Keratinocyte (primary cell): ENCODE measurements at regions not wholly inside any gene's neighbourhood (a gene's known extent, or its start where the extent isn't known, plus 50 kb on each side); places are given as distances from the start of the nearest gene placed in this dataset.

Experiments used
- DNase-seq: peaks from one replicate; pipeline ENCODE4 v3.0.0-alpha.2; 2011; ENCODE audit warnings: low read depth, missing footprints, low spot score
- FAIRE-seq: peaks from 2 replicates; lab custom pipeline; 2011; peaks lifted over from hg19 to GRCh38; lab: Jason Lieb, UNC
- H2AFZ ChIP-seq: 2 replicates; pipeline ENCODE4 v1.6.0; 2012; ENCODE audit warnings: low read length, control low read depth, inconsistent platforms; ENCODE audit not compliant: control insufficient read depth
- H3K27ac ChIP-seq: 2 replicates; pipeline ENCODE4 v1.5.1; 2011; ENCODE audit warnings: low read length; ENCODE audit not compliant: control insufficient read depth, insufficient read depth
- H3K27me3 ChIP-seq: 3 replicates; pipeline ENCODE4 v1.6.0; 2011; ENCODE audit warnings: low read length; ENCODE audit not compliant: control insufficient read depth, insufficient read depth; ENCODE audit errors: extremely low read depth
- H3K36me3 ChIP-seq, 2 experiments: 2 replicates in 1 of 2; 3 replicates in 1 of 2; pipeline ENCODE4 v1.5.1; 2011; ENCODE audit warnings: low read length in 2 of 2, mild to moderate bottlenecking in 1 of 2; ENCODE audit not compliant: control insufficient read depth in 2 of 2, insufficient read depth in 2 of 2; ENCODE audit errors: extremely low read depth in 1 of 2
- H3K4me1 ChIP-seq: 3 replicates; pipeline ENCODE4 v1.5.1; 2011; ENCODE audit warnings: low read length; ENCODE audit not compliant: control insufficient read depth, insufficient read depth; ENCODE audit errors: extremely low read depth
- H3K4me2 ChIP-seq: 3 replicates; pipeline ENCODE4 v1.6.0; 2011; ENCODE audit warnings: low read depth, low read length; ENCODE audit not compliant: control insufficient read depth, insufficient read depth; ENCODE audit errors: extremely low read depth
- H3K4me3 ChIP-seq, 3 experiments: fragments of 200-600 bp in 1 of 3; sonication (generic) in 1 of 3; 2 replicates in 2 of 3; 3 replicates in 1 of 3; pipeline ENCODE4 v1.5.1; 2011 to 2016; ENCODE audit warnings: low read length in 3 of 3, mild to moderate bottlenecking in 3 of 3, control low read depth in 2 of 3, inconsistent platforms in 1 of 3, low read depth in 1 of 3, mixed read lengths in 1 of 3, mixed run types in 1 of 3, moderate library complexity in 1 of 3; ENCODE audit not compliant: control insufficient read depth in 2 of 3, insufficient read depth in 2 of 3; ENCODE audit errors: extremely low read depth in 1 of 3
- H3K79me2 ChIP-seq: 2 replicates; pipeline ENCODE4 v1.6.0; 2012; ENCODE audit warnings: low read length; ENCODE audit not compliant: control insufficient read depth, insufficient read depth
- H3K9ac ChIP-seq: 3 replicates; pipeline ENCODE4 v1.6.0; 2011; ENCODE audit warnings: low read length; ENCODE audit not compliant: control insufficient read depth, insufficient read depth; ENCODE audit errors: extremely low read depth
- H3K9me1 ChIP-seq: 3 replicates; pipeline ENCODE4 v1.6.0; 2011; ENCODE audit warnings: low read length; ENCODE audit not compliant: control insufficient read depth, insufficient read depth; ENCODE audit errors: extremely low read depth
- H3K9me3 ChIP-seq: 2 replicates; pipeline ENCODE4 v1.5.1; 2012; ENCODE audit warnings: low read depth, low read length; ENCODE audit not compliant: control insufficient read depth
- H4K20me1 ChIP-seq: 3 replicates; pipeline ENCODE4 v1.6.0; 2011; ENCODE audit warnings: low read length; ENCODE audit not compliant: control insufficient read depth, insufficient read depth; ENCODE audit errors: extremely low read depth
- CTCF ChIP-seq, 3 experiments: IDR thresholded peaks in 1 of 3; conservative IDR thresholded peaks in 1 of 3; optimal IDR thresholded peaks in 1 of 3; 2 replicates in 2 of 3; 3 replicates in 1 of 3; pipeline versions ENCODE3 to v1.5.1; 2011; ENCODE audit warnings: low read length in 3 of 3, mild to moderate bottlenecking in 3 of 3, moderate library complexity in 2 of 3, control low read depth in 1 of 3, inconsistent platforms in 1 of 3; ENCODE audit not compliant: insufficient read depth in 2 of 3; ENCODE audit errors: extremely low read depth in 1 of 3
- EZH2 ChIP-seq: IDR thresholded peaks from one replicate; pipeline ENCODE4 v1.6.1; 2012; ENCODE audit warnings: inconsistent platforms, mild to moderate bottlenecking, low read length, moderate library complexity
- dilution Hi-C: fragments of 300-500 bp; cut with MboI; formaldehyde crosslinking; loops from one replicate; pipeline ENCODE4 v1.7.0; 2020; ENCODE audit warnings: low sequenced_read_pairs; ENCODE audit not compliant: extremely low pct_ligation_motif_present

GRCh38 chr1:82499022-82499421, 698.3 kb downstream of the ADGRL2 start:
- DNase-seq: no peak

GRCh38 chr1:82494117-82494516, 693.4 kb downstream of the ADGRL2 start:
- no peaks in the 10 kb centered on the region for H3K79me2 ChIP-seq
- no peak overlapping the region for H3K9ac ChIP-seq
- H3K9me3 ChIP-seq: no peaks in the 10 kb centered on the region
- dilution Hi-C loops: no loop called here
- H3K4me1 ChIP-seq: no peaks in the 10 kb centered on the region
- H3K9me1 ChIP-seq: no peaks in the 10 kb centered on the region
- DNase-seq (no peak), FAIRE-seq (no peak)
- no peak overlapping the region for H2AFZ ChIP-seq
- no peak overlapping the region for H3K27ac ChIP-seq
- TF ChIP-seq EZH2: no peak
- no peak for TF ChIP-seq CTCF (optimal IDR thresholded peaks at IDR 0.05 in 1 of 3, IDR thresholded peaks at IDR 0.05 in 1 of 3, conservative IDR thresholded peaks at IDR 0.05 in 1 of 3; ENCODE audit: extremely low read depth in 1 of 3, insufficient read depth in 2 of 3, low read length in 3 of 3)
- no peak overlapping the region for H3K4me2 ChIP-seq
- no peaks in the 10 kb centered on the region for H3K27me3 ChIP-seq
- H3K4me3 ChIP-seq: no peak overlapping the region
- no peaks in the 10 kb centered on the region for H4K20me1 ChIP-seq
- no peaks in the 10 kb centered on the region for H3K36me3 ChIP-seq

More at GRCh38 chr1:82499022-82499421, 698.3 kb downstream of the ADGRL2 start:
- Histone ChIP-seq H3K9me3 (no peaks in the 10 kb centered on the region), H3K4me1 (no peaks in the 10 kb centered on the region), H3K9me1 (no peaks in the 10 kb centered on the region), H3K79me2 (no peaks in the 10 kb centered on the region), H3K9ac (no peak overlapping the region), H3K4me3 (no peak overlapping the region), H3K27me3 (no peaks in the 10 kb centered on the region), H3K4me2 (no peak overlapping the region), H3K36me3 (no peaks in the 10 kb centered on the region), H2AFZ (no peak overlapping the region), H3K27ac (no peak overlapping the region), H4K20me1 (no peaks in the 10 kb centered on the region)
- no peak for FAIRE-seq
- dilution Hi-C loops: no loop called here
- TF ChIP-seq EZH2 (no peak), CTCF (optimal IDR thresholded peaks at IDR 0.05 in 1 of 3, IDR thresholded peaks at IDR 0.05 in 1 of 3, conservative IDR thresholded peaks at IDR 0.05 in 1 of 3; ENCODE audit: extremely low read depth in 1 of 3, insufficient read depth in 2 of 3, low read length in 3 of 3) (no peak)
